Mesodermal cell (in vitro differentiated cells): ENCODE measurements at regions not wholly inside any gene's neighbourhood (a gene's known extent, or its start where the extent isn't known, plus 50 kb on each side); places are given as distances from the start of the nearest gene placed in this dataset.
"Not testable (repeated sequence)": the region's sequence is repeated elsewhere in the genome, so short reads cannot be mapped to it uniquely, and the experiment has no call there.

Experiments
- H3K27ac ChIP-seq: 2 replicates; pipeline ENCODE4 v1.7.0; 2013; ENCODE audit warnings: mild to moderate bottlenecking, low read depth, low read length, moderate library complexity; ENCODE audit not compliant: severe bottlenecking
- H3K36me3 ChIP-seq: 2 replicates; pipeline ENCODE4 v1.7.1; 2013; ENCODE audit warnings: mild to moderate bottlenecking, low read length, moderate library complexity; ENCODE audit not compliant: control insufficient read depth, insufficient read depth
- H3K4me1 ChIP-seq: one replicate; pipeline ENCODE4 v1.7.1; 2013; ENCODE audit warnings: mild to moderate bottlenecking, low read length; ENCODE audit not compliant: insufficient read depth, control insufficient read depth, poor library complexity, severe bottlenecking
- H3K4me3 ChIP-seq: 2 replicates; pipeline ENCODE4 v1.7.0; 2013; ENCODE audit warnings: low read length, control low read depth, mild to moderate bottlenecking; ENCODE audit not compliant: insufficient read depth, poor library complexity, severe bottlenecking; ENCODE audit errors: extremely low read depth
- H3K9me3 ChIP-seq: 2 replicates; pipeline ENCODE4 v1.7.1; 2013; ENCODE audit warnings: mild to moderate bottlenecking, low read length, moderate library complexity; ENCODE audit not compliant: control insufficient read depth
- WGBS, 2 experiments: methylation state at CpG; one replicate each; pipeline ENCODE4 v1.1.5; 2013; ENCODE audit warnings: missing lambda C conversion rate in 2 of 2; ENCODE audit not compliant: insufficient coverage in 2 of 2; 5-methylcytosine and 5-hydroxymethylcytosine counted together

DNA sequence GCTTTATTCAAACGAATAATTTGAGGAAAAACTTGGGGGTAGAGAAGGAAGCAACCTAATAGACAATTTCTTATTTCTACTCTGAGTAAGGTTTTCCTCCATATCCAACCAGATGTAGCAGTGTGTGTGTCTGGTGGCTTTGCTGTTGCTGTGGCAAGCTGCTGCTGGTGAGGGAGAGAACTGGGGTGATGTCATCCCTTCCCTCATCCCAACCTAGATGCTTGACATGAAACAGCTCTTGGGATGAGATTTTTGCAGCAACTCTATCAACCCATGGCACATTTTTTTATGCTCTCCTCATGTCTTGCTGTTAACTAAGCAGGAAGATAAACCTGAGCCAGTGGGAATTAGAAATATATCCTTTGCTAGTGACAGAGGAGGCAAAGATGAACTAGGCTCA lies 135.8 kb downstream of the PCSK1 start:
- no CpG with 5 or more reads among the region's 1 CpG for WGBS, 2 experiments
- H3K9me3 ChIP-seq: no peaks in the 10 kb centered on the region
- no peak overlapping the region for H3K4me3 ChIP-seq
- H3K27ac ChIP-seq: no peak overlapping the region
- no peaks in the 10 kb centered on the region for H3K4me1 ChIP-seq
- no peaks in the 10 kb centered on the region for H3K36me3 ChIP-seq

DNA sequence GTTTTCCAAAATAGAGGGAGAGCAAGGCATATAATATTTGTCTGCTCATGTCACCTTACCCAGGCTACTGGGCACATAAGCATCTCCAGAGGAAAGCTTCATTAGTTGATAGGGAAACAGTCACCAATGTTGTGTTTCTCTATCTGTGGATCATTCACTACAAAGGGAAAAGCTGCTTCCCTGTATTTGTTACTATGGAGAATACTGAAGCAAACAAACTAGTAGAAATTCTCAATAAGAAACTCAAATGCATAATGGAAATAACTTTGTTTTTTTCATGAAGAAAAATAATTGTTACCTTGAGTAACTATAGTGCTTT lies 138.2 kb downstream of the PCSK1 start:
- Histone ChIP-seq H3K27ac (no peak overlapping the region), H3K4me3 (no peak overlapping the region), H3K36me3 (no peaks in the 10 kb centered on the region), H3K4me1 (no peaks in the 10 kb centered on the region), H3K9me3 (no peaks in the 10 kb centered on the region)

GRCh38 chr5:96293966-96294883 lies 138.8 kb downstream of the PCSK1 start:
- no CpG with 5 or more reads among the region's 2 CpGs for WGBS, 2 experiments
- Histone ChIP-seq H3K9me3 (no peaks in the 10 kb centered on the region), H3K36me3 (no peaks in the 10 kb centered on the region), H3K4me1 (no peaks in the 10 kb centered on the region), H3K27ac (no peak overlapping the region), H3K4me3 (no peak overlapping the region)

- Histone ChIP-seq H3K36me3 (no peaks in the 10 kb centered on the region), H3K9me3 (no peaks in the 10 kb centered on the region), H3K27ac (no peak overlapping the region), H3K4me3 (no peak overlapping the region), H3K4me1 (no peaks in the 10 kb centered on the region)
- 82% methylated on average over 2 of the region's 8 CpGs; no CpG with 5 or more reads in 1 of the 2 experiments for WGBS, 2 experiments
Observed at GRCh38 chr5:96292582-96293247, 140.3 kb downstream of the PCSK1 start.

- not testable (repeated sequence) for H3K36me3 ChIP-seq, H3K9me3 ChIP-seq, H3K27ac ChIP-seq, H3K4me1 ChIP-seq, H3K4me3 ChIP-seq
- 79 to 100% methylated on average over 1 to 2 of the region's 5 CpGs for WGBS, 2 experiments
Observed at GRCh38 chr5:96289287-96289686, 143.8 kb downstream of the PCSK1 start.

DNA sequence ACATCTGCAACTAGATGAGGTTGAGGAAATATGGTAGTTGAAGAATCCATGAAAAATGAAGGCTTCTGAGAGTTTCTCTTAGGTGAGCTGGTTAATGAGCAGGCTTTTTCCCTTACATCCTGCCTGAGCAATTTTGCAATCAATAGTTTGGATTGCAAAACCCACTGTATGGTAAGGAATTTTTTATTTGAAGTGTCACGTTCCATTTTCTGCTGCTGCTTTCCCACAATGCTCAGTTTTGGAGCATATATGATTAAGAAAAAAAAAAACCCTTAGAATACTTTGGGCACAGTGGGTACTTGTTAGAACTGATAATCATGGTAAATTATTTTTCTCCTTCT lies 144.2 kb downstream of the PCSK1 start:
- no peaks in the 10 kb centered on the region for H3K9me3 ChIP-seq
- no peaks in the 10 kb centered on the region for H3K4me1 ChIP-seq
- no CpG with 5 or more reads among the region's 1 CpG for WGBS, 2 experiments
- no peak overlapping the region for H3K4me3 ChIP-seq
- H3K27ac ChIP-seq: no peak overlapping the region
- H3K36me3 ChIP-seq: no peaks in the 10 kb centered on the region

GRCh38 chr5:96288166-96288844 lies 144.7 kb downstream of the PCSK1 start:
- Histone ChIP-seq H3K4me3 (no peak overlapping the region), H3K27ac (no peak overlapping the region), H3K9me3 (no peaks in the 10 kb centered on the region), H3K4me1 (no peaks in the 10 kb centered on the region), H3K36me3 (no peaks in the 10 kb centered on the region)
- 88% methylated on average over 1 of the region's 3 CpGs; no CpG with 5 or more reads in 1 of the 2 experiments for WGBS, 2 experiments

DNA sequence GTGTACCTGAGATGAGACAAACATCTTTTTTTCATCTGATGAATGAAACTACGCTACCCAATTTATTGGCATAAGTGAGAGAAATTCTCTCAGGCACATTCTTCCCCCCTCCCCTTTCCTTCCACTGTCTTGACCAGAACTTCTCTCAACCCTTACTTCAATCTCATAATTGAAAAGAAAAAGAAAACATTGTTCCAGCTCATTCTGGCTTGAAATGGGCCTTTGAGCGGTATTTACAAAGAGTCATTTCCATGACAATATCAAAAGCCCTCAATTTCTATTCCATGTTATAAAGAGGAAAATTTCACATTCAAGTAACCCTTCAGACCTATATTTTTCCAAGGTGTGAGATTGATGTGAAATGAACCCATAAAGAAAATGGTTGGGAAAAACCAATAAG lies 145.9 kb downstream of the PCSK1 start:
- WGBS, 2 experiments: no CpG with 5 or more reads among the region's 2 CpGs
- Histone ChIP-seq H3K27ac (no peak overlapping the region), H3K9me3 (no peaks in the 10 kb centered on the region), H3K4me3 (no peak overlapping the region), H3K4me1 (no peaks in the 10 kb centered on the region), H3K36me3 (no peaks in the 10 kb centered on the region)

DNA sequence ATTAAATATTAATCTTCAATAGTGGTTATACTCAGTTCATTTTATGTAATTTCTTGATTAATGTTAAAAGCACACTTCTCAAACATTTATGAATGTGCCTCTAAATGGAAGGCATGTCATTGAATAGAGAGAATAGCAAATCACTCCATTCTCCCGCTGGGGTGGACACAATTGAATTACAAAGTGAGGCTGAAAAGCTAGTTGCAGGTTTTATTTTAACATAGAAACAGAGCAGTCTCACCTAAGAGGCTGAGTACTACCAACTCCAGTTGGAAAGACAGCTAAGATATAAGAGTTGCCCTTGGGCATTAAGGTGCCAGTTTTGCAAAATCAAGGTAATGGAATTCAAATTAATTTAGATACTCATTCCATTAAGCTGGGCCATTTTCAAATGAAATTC lies 147.2 kb downstream of the PCSK1 start:
- WGBS, 2 experiments: 67 to 83% methylated on average over 1 of the region's 1 CpG
- Histone ChIP-seq H3K27ac (no peak overlapping the region), H3K9me3 (no peaks in the 10 kb centered on the region), H3K4me1 (no peaks in the 10 kb centered on the region), H3K4me3 (no peak overlapping the region), H3K36me3 (no peaks in the 10 kb centered on the region)

DNA sequence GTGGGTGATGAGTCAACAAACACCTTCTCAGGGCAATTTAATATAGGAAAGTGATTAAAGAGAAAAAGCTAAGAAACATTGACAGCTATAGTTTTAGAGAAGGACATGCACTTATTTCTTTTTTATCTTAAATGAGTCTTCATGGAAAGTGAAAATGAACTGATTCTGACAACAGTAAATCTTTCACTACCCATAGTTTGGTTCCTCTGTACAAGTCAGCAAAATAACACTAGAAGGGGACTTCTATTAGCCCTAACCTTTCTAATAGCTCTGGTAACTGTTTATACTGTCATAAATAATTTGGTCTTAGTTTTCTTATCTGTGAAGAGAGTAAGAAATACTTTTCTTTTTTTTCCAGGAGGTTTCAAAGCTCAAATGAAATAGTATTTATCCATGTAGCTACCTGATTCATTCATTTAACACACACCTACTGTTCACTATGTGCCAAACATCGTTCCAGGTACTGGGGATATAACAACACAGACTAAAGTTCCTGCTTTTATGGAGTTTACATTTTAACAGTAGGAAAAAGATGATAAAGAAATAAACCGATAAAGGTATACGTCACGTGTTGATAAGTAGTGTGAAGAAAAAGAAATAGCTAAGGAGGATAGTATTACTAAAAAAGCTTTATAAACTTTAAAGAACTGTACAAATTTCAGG lies 148.2 kb downstream of the PCSK1 start:
- H3K4me3 ChIP-seq: no peak overlapping the region
- H3K9me3 ChIP-seq: no peaks in the 10 kb centered on the region
- H3K4me1 ChIP-seq: no peaks in the 10 kb centered on the region
- WGBS, 2 experiments: no CpG with 5 or more reads among the region's 4 CpGs
- no peaks in the 10 kb centered on the region for H3K36me3 ChIP-seq
- H3K27ac ChIP-seq: no peak overlapping the region
